ENCODE measurements at regions not wholly inside any gene's neighbourhood (a gene's known extent, or its start where the extent isn't known, plus 50 kb on each side); places are given as distances from the start of the nearest gene placed in this dataset.

DNA sequence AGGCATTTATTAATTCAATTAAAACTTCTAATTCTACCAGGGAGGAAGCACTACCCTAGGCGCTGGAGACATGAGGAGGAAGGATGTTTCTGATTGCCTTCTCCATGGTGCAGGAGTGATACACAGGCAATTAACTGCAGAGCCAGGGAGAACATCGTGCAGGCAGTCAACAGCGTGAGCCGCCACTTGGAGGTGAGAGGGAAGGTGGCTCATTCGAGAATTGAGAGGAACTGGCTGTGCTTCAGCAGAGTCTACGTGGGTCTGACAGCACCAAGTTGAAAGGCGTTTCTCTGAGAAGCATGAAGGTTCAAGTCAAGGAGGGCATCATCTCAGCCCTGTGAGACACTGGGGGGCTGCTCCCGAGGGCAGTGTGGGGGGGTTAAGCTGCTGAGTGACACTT lies 388.7 kb upstream of the MYT1L start:
- no peak for DNase-seq (ENCODE audit: low read depth)

DNA sequence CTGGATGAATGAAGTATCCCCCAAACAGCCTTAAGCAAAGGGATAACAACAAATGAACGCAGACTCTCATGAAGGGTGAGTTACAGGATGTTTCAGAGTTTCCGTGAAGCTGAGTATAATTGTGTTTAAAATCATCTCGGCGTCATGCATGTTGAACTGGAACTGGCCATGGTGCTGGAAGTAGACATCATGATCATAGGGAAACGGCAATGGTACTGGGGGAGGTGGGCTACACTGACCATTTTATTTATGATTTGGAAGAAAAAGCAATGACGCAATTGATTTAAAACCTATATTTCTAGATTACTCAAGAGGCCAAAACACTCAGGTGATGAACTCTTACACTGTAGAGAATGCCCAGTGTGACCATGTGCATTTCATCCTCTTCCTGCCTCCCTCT lies 387.9 kb upstream of the MYT1L start:
- no peak for DNase-seq (ENCODE audit: low read depth)

DNA sequence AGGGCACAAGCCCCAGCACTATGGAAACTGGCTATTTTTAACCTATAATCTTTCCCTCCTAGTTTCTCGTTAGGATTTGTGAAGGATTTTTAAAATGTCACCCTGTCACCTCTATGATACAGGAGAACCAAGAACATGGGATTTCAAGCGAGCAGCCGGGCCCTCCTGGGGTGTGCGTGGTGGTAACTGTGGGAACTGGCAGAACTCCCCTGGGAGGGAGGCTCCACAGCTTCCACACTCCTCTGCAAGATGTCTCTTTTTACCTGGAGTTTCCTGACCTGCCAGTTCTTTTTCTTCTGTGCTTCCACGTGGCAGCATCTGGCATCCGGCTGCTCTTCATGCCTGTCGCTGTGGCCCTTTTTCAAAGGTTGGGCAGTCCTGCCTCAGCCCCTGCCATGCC lies 386.3 kb upstream of the MYT1L start:
- no peak for DNase-seq (ENCODE audit: low read depth)

DNA sequence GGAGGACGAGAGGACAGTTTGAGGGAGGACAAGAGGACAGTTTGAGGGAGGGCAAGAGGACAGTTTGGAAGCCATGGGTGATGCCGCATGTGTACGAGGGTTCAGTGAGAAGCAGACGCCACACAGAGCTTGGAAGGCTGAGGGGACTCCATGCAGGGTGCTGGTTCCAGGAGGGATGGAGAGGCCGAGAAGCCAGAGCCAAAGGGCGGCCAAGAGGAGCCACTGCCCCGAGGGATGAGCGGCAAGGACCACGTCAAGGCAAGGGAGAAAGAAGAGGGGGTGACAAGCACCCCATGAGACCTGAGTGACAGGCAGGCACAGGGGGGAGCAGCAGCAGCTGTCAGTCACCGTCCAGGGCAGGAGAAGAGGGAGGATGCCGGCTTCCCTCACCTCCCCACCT lies 385.7 kb upstream of the MYT1L start:
- DNase-seq (ENCODE audit: low read depth): no peak

DNA sequence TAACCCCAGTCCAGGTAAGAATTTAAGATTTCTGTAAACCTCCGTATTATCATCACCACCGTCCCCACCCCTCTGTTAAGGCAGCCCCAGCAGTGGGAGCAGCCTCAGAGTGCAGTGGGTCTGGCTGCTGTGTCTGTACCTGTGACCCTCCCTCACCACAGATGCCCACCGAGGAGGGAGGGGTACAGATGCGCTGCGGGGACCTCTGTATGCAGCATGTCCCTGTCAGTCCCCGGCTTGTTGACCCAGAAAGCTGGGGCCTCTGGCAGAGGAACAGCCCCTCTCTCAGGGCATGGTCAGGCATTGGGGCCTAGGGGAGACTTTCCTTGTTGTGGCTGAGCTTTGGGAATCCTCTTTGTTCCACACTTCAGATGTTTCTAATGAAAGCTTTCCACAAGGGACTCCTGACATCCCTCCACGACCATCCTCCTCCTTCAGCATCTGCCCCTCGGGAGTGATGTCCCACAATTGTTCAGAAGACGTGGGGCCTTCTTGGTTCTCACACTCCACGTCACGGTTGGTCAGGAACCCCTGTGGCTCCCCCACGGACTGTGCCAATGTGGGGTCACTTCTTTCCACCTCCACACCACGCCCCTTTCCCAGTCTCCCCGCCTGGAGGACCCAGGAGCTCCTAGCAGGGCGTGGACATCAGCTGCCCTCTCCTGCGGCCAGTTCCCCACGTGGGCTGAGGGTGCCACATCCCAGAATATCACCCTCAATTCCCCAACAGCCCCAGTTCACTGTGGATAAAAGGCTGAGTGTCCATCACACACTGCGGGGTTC lies 384.2 kb upstream of the MYT1L start:
- DNase-seq (ENCODE audit: low read depth): no peak

DNA sequence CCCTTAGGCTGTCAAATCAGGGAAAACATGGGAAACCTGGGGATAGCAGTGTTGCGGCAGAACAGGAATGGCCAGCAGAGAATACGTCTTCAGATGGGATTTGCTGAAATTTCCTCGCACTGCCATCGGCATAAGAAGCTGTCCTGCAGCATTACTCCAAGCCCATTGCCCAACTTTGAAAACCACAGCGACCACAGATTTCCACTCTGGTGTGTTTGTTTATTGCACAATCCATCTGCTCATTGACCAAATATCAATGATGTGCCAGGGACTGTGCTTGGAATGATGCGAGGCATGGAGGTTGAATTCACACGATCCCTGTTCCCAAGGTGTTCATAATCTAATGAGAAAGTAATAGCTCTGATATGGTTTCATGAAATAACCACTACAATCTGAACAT lies 383.3 kb upstream of the MYT1L start:
- no peak for DNase-seq (ENCODE audit: low read depth)

DNA sequence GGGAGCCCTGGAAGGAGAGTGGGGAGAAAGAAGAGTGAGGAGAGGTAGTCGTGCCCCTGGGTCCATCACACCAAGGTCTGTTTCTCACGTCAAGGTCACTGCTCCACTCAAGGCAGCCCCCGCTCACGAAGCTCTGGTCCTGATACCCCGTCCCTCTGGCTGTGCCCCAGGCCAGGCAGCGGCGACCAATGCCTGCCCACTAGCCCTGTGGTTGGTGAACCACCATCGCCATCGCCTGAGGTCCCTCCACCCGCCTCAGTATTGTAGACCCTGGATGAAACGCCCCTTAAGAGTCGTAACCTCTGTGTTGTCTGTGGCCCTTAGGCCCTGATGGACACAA lies 378.3 kb upstream of the MYT1L start:
- no peak for DNase-seq (ENCODE audit: low read depth)

DNA sequence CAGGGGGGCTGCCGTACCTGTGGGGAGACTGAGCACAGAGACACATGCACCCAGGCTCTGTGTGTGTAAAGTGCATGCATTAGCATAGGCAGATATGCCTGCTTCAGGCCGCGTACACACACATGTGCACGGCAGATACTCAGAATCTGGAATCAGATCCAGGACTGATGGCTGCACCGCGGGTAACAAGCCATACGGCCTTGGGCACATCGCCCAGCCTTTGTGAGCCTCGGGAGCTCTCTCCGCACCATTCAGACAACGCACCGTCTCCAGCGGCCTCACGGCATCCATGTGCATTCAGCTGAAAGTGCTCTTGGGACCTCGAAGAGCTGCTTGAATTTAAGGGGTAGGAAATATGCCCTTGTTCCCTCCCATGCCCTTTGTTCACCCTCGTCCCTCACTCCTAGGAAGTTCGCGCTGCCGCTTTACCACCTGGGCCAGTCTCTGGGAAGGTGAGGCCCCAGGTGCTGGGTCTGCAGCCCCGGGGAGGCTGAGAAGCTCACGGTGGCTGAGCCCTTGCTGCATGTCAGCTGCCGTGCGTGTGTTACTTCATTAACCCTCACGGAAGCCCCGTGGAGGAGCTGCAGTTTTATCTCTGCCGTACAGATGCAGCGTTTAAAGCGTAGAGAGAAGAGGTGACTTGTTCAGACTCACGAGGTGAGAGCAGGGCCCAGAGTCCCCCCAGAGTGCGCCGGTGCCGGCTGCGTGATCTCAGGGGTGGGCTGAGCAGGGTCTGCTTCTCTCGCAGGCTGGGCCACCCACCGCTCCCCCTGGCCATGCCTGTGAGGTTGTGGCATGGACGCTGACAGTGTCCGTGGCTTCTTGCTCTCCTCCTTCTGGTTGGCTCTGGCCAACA lies 377.7 kb upstream of the MYT1L start:
- DNase-seq (ENCODE audit: low read depth): no peak

DNA sequence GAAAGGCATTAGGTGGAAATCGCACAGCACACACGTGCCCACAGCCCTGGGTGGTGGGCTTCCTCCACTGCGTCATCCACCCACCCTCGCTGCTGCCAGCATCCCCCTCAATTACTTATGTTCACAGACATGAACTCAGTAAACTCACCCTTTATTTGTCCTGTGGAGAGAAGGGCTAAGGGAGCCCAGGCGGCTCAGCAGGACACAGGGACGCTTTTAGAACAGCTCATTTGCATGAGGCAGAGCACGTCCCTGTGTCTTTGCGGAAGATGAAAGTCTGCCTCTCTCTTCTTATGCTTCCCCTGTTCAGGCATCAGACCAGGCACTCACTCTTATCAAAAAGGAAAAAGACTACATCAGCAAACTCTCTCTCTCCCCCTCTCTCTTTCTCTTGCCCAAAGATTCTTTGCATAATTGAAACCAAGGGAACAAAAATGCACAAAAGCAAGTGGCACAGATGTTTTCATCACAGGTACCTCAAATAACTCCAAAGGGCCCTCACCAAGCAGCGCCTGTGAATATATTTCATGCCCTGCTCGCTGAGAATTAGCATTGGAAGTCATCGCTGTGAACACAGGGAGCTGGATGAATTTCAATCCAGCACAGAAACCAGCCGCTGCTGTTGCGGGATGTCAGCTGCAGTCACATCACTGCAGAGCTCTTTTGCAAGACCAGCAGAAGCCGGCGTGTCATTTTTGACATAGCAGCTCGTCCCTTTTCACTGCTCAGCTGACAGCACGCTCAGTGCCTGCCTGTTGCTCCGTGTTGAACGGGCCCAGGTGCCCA lies 376.3 kb upstream of the MYT1L start:
- DNase-seq (ENCODE audit: low read depth): no peak

DNA sequence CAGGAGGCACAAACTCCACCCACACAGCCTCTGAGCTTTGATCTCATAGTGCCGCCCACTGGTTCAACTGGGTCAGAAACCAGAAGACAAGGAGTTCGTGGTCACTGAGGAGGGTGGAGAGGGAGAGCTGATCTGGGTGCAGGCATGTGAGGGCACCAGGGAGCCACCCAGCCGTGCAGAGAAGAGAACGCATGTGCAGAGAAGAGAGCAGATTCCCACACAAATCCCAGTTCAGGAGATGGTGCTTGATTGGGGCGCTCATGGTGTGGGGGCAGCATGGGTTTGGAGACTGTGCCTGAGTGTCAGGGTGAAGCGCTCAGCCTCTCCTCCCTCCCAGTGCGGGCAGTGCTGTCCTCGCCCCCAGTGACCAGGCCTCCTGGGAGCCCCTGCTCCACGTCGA lies 375.2 kb upstream of the MYT1L start:
- DNase-seq (ENCODE audit: low read depth): no peak

DNA sequence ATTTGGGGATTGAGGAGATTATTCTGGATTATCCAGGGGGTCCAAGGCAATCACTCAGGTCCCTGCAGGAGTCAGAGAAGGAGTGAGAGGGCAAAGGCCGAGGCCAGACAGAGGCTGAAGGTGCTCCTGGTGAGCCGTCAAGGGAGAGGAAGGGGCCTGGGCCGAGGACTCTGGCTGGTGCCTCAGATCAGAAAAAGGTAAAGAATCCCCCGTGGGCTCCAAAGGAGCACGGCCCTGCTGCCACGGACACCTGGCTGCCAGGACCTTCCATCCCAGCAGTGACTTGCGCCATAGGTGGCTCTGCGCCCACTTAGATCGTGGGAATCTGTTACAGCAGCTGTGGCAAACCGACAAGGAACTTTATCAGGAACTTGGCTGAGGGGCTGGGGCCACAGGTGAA lies 374.8 kb upstream of the MYT1L start:
- no peak for DNase-seq (ENCODE audit: low read depth)

DNA sequence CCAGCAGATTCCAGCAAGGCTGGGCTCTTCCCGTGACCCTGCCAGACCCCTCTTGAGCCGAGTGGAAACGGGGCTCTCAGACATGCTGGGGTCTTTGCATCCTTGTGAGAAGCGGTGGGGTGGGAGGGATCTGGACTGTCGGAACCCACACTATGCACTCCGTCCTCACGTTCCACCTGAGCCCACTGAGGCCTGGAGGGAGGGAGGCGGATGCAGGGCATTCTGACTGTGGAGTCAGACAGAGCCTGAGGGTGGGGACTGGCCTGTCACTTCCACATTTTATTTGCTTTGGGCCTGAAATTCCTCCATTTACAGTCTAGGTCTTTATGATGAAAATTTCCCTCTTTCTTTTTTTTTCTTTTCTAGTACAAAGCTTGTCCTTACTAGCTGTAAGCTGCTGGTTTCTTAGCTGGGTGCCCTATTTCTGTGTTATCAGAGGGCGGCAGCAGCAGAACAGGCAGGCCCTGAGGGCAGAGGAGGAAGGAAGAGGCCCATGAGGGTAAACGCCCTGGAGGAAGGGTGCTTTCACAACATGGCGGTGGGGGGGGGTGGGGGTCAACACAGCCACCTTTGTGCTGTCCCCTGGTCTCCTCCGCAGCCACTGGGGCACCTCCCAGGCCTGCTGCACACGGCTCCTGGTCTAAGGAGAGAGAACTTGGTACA lies 373.5 kb upstream of the MYT1L start:
- DNase-seq (ENCODE audit: low read depth): no peak

DNA sequence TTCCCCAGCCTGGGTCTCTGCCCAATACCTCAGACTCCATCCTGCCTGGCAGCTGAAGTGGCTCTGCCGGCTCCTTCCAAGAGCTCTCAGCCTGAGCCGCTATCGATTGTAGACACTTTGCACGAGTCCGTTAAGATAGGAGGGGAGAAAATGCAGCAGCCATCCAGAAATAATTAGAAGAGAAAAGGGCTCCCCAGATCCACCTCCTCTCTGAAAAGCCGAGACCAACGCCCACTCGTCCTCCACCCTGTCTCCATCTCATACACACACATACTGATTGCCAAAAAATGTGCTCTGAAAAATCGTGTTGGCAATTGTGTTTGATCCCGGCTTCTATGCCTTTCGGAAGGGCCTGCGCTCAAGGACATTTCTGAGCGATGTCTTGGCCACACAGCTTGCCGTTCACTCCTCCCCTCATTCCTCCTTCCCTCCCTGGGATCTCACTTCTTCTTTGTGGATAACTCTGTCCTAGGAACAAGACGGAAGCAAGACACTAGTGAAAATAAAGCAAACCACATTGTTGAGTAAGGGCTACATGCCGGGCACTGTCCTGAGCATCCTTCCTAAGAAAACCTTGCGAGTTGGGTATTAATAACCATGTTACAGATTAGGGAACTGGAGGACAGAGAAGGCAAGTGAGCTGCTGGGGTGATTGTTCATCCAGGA lies 372.8 kb upstream of the MYT1L start:
- DNase-seq (ENCODE audit: low read depth): no peak

DNA sequence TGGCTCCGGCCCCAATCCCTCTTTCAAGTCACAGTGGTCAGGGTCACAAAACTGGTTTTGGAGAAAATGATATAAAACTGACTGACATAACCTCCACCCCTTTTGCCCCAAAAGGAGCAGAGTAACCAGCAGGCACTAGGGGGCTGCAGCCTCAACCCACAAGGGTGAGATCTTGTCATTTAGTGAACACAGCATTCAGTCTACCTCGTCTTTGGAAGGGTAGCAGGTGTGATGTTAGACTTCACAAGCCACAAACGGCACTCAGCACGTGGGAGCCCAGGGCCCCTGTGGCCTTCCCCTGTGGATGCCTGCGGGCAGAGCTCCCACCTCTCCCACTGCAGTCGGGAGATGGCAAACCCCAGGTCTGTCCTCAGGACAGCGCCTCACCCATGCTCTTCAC lies 372.1 kb upstream of the MYT1L start:
- DNase-seq (ENCODE audit: low read depth): no peak

DNA sequence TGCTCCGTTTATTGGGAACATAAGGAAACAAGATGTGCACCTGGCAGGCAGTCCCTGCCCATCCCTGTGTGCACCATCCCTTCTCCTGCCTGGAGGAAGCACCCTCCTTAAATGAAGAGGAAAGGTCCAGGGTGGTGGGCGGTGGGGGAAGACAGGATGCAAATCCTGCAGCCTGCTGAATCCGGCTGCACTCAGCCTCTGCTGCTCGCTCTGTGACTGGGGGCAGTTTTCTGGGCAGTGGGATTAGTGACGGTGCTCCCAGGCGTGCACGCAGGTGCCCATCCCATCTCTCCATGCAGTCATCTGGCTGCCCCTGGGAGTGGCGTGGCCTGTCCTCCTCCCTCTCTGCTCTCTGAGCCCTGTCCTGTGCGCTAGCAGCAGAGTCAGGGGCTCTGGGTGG lies 371.3 kb upstream of the MYT1L start:
- no peak for DNase-seq (ENCODE audit: low read depth)

DNA sequence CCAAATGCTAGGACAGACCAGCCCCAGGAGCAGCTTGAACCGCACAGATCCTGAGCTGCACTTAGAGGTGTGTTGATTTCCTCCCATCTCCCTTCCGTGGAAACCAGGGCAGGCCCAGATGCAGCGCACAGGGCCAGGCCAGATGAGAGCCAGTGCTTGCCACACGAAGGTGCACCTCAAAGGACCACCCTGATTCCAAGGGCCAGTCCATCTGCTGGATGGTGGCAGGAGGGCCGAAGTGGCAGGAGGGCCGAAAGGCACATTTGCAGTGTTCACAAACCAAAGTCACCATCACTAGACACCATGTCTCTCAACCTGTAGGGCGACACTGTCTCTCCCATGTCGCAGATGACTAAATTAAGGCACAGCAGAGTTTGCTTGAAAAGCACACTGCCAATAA lies 370.7 kb upstream of the MYT1L start:
- no peak for DNase-seq (ENCODE audit: low read depth)

DNA sequence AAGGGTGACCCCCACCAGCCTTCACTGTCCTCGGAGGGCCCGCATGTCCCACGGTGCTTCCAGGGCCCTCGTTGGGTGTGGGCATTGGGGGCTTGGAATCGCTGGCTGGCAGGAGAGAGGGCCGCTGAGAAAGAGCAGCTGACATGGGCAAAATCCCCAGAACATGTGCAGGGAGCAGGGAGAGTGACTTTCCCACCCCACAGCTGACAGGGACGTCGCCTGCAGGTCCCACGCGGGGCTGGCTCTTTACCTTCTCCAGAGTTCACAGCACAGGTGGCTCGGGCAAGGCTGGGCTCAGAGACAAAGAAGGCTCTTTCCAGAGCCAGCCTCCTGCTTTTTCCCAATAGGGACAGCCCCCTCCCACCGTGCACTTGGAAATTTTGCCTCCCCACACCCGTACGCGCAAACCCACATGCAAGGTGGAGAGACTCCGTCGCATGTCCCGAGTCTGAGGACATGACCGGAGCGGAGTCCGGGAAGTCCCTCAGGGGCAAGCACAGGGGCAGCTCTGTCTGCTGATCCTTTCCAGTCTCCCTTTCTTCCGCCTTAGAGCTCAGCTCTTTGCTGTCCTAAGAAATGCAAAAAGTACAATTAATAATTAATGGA lies 370.2 kb upstream of the MYT1L start:
- no peak for DNase-seq (ENCODE audit: low read depth)

DNA sequence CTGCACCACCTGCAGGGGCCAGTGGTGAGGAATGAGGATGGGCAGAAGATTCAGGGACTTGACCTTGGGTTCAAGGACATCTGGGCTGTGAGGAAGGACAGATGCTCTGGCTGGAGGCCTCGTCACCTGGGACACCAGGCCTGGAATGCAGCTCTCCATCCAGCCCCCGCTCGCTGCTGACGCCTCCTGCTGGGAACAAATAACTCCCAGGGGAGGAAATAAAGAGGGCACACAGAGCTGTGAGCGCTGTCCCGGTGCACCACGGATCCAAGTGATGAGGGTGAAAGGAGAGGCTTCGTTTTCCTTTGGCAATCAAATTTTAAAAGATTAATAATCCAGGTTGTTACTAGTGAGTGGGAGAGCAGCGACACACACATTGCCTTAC lies 368.0 kb upstream of the MYT1L start:
- no peak for DNase-seq (ENCODE audit: low read depth)

DNA sequence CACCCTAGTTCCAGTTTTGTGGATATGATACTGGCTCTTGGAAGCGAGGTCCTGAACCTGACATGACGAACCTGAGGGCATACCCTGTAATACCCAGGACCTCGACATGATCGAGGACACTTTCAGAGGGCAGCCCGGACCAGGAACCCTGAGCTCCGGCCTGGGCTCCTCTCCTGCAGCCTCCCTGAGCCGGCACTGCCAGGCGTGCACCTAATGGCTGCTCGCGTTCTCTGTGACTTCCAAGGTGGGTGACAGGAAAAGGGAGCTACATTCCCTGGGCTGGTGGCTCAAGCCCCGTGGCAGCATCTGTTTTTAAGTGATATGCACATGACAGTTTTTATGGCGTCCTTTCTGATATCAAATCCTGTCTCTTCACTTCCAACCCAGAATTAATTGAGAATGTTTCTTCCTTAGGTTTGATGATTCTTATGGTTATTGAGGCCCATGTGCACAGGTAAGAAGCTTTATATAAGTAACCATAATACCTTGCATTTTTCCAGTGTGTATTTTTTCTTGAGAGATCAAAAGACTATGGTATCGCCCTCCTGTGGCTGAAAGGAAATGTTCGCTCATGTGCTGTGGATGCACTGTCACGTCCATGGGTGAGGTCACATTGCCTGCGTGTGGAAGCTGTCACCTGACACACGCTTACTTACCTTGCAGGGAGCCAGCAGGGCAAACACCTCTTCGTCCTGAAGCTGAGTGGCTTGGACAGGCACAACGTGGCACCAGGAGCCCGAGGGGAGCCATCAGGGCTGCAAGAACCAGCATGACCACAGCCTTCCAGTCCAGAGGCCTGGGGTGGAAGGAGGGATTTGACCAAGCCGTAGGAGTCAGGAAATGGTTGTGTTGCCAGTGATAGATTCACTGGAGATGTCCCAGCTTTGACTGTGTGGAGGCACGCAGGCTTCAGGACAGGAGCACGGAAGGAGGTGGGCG lies 367.4 kb upstream of the MYT1L start:
- DNase-seq (ENCODE audit: low read depth): peak; percentile 44
